Bronchial epithelial cell (primary cell): ENCODE measurements at regions not wholly inside any gene's neighbourhood (a gene's known extent, or its start where the extent isn't known, plus 50 kb on each side); places are given as distances from the start of the nearest gene placed in this dataset.
"Not testable (repeated sequence)": the region's sequence is repeated elsewhere in the genome, so short reads cannot be mapped to it uniquely, and the experiment has no call there.

Experiments
- DNase-seq: peaks from one replicate; pipeline ENCODE4 v3.0.0-alpha.2; 2010; ENCODE audit warnings: low read depth
- FAIRE-seq: peaks from 2 replicates; lab custom pipeline; 2011; peaks lifted over from hg19 to GRCh38; lab: Jason Lieb, UNC
- H3K27me3 ChIP-seq: 2 replicates; pipeline ENCODE4 v1.5.1; 2011; ENCODE audit warnings: low read length; ENCODE audit not compliant: control insufficient read depth, insufficient read depth
- H3K36me3 ChIP-seq: 2 replicates; pipeline ENCODE4 v1.5.1; 2011; ENCODE audit warnings: low read length; ENCODE audit not compliant: control insufficient read depth, insufficient read depth
- H3K4me3 ChIP-seq: 2 replicates; pipeline ENCODE4 v1.5.1; 2011; ENCODE audit warnings: mild to moderate bottlenecking, low read depth, low read length, control low read depth
- TF ChIP-seq, protein P1 (sequence below): IDR thresholded peaks from 2 replicates; pipeline ENCODE4 v1.5.1; 2011; ENCODE audit warnings: mild to moderate bottlenecking, moderate library complexity, low read length, control low read depth, inconsistent platforms; ENCODE audit not compliant: insufficient read depth, severe bottlenecking

GRCh38 chr4:54840430-54840829, 182.7 kb downstream of the KIT start:
- Histone ChIP-seq H3K27me3 (no peaks in the 10 kb centered on the region), H3K4me3 (no peak overlapping the region), H3K36me3 (no peaks in the 10 kb centered on the region)
- DNase-seq: no peak
- TF ChIP-seq, protein P1, sequence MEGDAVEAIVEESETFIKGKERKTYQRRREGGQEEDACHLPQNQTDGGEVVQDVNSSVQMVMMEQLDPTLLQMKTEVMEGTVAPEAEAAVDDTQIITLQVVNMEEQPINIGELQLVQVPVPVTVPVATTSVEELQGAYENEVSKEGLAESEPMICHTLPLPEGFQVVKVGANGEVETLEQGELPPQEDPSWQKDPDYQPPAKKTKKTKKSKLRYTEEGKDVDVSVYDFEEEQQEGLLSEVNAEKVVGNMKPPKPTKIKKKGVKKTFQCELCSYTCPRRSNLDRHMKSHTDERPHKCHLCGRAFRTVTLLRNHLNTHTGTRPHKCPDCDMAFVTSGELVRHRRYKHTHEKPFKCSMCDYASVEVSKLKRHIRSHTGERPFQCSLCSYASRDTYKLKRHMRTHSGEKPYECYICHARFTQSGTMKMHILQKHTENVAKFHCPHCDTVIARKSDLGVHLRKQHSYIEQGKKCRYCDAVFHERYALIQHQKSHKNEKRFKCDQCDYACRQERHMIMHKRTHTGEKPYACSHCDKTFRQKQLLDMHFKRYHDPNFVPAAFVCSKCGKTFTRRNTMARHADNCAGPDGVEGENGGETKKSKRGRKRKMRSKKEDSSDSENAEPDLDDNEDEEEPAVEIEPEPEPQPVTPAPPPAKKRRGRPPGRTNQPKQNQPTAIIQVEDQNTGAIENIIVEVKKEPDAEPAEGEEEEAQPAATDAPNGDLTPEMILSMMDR: no peak
- no peak for FAIRE-seq

- FAIRE-seq: no peak
- no peak for DNase-seq
- TF ChIP-seq, protein P1: no peak
- Histone ChIP-seq H3K27me3 (no peaks in the 10 kb centered on the region), H3K36me3 (no peaks in the 10 kb centered on the region), H3K4me3 (no peak overlapping the region)
Observed at GRCh38 chr4:54838301-54838700, 180.5 kb downstream of the KIT start.

DNA sequence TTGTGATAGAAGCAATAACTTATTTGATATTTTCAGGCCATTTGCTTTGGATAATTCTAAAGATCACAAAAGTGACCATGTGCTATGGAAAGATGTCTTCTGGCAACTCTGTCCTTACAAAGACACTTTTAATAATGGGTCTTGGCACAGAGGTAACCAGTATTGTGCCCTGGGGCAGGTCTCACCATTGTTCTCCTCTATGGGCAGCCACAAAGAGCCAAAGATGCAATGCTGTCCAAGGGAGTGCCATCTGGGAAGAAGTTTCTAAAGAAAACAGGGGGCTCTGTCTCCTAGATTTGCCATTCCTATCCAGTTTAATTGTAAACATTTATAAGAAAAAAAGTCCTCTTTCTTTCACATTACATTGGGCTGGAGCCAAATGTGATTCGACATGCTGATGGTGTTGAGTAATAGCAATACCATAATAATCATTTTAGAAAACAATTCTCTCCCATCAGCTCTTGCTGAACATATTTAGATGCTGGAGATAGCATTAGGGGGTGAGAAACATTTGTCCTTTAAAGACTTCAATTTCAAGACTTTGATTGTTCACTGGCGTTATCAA, 179.9 kb downstream of the KIT start:
- Histone ChIP-seq H3K36me3 (no peaks in the 10 kb centered on the region), H3K27me3 (no peaks in the 10 kb centered on the region), H3K4me3 (no peak overlapping the region)
- FAIRE-seq (no peak), DNase-seq (no peak)
- TF ChIP-seq, protein P1: no peak

DNA sequence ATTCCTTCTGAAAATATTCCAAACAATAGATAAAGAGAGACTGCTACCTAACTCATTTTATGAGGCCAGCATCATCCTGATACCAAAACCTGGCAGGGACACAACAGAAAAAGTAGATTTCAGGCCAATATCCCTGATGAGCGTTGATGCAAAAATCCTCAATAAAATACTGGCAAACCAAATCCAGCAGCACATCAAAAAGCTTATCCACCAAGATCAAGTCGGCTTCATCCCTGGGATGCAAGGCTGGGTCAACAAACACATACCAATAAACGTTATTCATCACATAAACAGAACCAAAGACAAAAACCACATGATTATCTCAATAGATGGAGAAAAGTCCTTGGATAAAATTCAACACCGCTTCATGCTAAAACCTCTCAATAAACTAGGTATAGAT, 170.6 kb downstream of the KIT start:
- H3K36me3 ChIP-seq, DNase-seq, FAIRE-seq, H3K27me3 ChIP-seq, H3K4me3 ChIP-seq: not testable (repeated sequence)

- TF ChIP-seq, protein P1: no peak
- Histone ChIP-seq H3K4me3 (no peak overlapping the region), H3K27me3 (no peaks in the 10 kb centered on the region), H3K36me3 (no peaks in the 10 kb centered on the region)
- no peak for DNase-seq
- FAIRE-seq: no peak
Observed at GRCh38 chr4:54823616-54824015, 165.9 kb downstream of the KIT start.

DNA sequence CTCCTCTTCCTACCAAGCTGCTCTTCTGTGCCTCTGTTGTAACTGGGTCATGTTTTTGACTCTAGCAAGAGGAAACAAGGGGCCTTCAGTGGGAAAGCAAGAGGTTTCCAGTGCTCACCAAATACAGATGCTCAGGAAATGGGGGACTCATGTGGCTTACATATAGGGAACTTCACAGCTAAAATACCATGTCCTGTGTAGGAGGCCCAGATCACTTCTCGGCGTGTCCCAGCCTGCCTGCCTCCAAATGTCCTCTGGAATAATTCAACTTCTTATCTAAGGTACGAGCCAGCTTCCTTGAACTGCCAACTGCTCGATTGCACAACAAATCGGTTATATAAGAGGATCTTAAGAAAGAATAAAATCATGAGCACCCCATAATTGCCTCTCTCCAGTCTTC, 161.3 kb downstream of the KIT start:
- H3K4me3 ChIP-seq: no peak overlapping the region
- DNase-seq (peak; percentile 16), FAIRE-seq (no peak)
- no peaks in the 10 kb centered on the region for H3K27me3 ChIP-seq
- H3K36me3 ChIP-seq: no peaks in the 10 kb centered on the region
- TF ChIP-seq, protein P1: no peak
